ENCODE measurements at regions not wholly inside any gene's neighbourhood (a gene's known extent, or its start where the extent isn't known, plus 50 kb on each side); places are given as distances from the start of the nearest gene placed in this dataset.

DNA sequence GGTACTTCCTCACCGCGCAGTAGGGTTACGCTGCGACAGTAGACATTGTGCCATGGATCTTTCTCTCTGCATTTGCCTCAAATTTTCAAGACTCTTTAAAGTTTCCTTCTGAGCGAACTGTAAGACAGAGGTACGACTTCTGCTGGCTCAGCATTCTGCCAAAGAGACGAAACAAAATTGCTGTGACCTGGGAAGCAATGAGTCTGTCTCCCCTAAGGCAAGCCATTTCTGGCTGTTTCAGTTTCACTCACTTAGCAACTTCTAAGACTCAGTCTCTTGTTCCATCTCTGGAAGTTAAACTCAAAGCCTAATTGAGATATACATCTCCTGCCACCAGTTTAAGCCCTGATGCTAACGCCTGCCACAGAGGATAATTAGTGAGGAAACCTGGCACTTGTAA is 510.9 kb upstream of the DAB1 start:
- no peak overlapping the region for H3K27ac ChIP-seq (ENCODE audit: low read depth, low read length)
- no peaks in the 10 kb centered on the region for H3F3A ChIP-seq (ENCODE audit: insufficient read depth)
- H2AFZ ChIP-seq (ENCODE audit: low read depth, low read length, severe bottlenecking): no peak overlapping the region
- H3K9me2 ChIP-seq (replicated peaks; ENCODE audit: insufficient read depth, low read length): no peaks in the 10 kb centered on the region
- H3K4me2 ChIP-seq (ENCODE audit: low read depth, low read length, poor library complexity, severe bottlenecking): no peak overlapping the region
- H3K79me2 ChIP-seq (ENCODE audit: insufficient read depth, low read length): no peaks in the 10 kb centered on the region
- H3K36me3 ChIP-seq (ENCODE audit: low read length): no peaks in the 10 kb centered on the region
- no peaks in the 10 kb centered on the region for H3K27me3 ChIP-seq (ENCODE audit: low read length)
- no peaks in the 10 kb centered on the region for H3K9me3 ChIP-seq (ENCODE audit: insufficient read depth, low read length)
- TF ChIP-seq, protein P1, sequence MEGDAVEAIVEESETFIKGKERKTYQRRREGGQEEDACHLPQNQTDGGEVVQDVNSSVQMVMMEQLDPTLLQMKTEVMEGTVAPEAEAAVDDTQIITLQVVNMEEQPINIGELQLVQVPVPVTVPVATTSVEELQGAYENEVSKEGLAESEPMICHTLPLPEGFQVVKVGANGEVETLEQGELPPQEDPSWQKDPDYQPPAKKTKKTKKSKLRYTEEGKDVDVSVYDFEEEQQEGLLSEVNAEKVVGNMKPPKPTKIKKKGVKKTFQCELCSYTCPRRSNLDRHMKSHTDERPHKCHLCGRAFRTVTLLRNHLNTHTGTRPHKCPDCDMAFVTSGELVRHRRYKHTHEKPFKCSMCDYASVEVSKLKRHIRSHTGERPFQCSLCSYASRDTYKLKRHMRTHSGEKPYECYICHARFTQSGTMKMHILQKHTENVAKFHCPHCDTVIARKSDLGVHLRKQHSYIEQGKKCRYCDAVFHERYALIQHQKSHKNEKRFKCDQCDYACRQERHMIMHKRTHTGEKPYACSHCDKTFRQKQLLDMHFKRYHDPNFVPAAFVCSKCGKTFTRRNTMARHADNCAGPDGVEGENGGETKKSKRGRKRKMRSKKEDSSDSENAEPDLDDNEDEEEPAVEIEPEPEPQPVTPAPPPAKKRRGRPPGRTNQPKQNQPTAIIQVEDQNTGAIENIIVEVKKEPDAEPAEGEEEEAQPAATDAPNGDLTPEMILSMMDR (IDR thresholded peaks at IDR 0.05; ENCODE audit: insufficient read depth, low read length, poor library complexity, severe bottlenecking): no peak
- no peak for TF ChIP-seq EZH2phosphoT487 (conservative IDR thresholded peaks at IDR 0.05; ENCODE audit: low read length)
- no peaks in the 10 kb centered on the region for H4K20me1 ChIP-seq (ENCODE audit: low read depth, low read length)
- no peak overlapping the region for H3K9ac ChIP-seq (ENCODE audit: low read length)
- H3K4me3 ChIP-seq (ENCODE audit: insufficient read depth, low read length, poor library complexity, severe bottlenecking): no peak overlapping the region

DNA sequence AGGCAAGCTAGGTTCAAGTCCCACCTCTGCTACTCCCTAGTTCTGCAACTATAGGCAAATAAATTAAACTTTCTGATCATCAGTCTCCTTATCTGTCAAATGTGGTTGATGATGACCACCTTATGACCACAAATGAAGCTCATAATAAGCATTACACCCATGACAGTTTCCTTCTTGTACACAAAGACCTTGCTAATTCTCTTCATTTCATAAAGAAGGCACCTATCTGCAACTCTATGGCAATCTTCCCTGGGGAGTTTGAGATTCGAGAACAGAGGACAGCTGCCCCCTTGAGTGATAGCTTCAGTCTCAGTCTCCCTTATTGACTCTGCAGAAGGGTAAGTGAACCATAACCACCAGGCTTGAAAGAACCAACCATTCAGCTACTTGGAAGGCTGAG is 503.1 kb upstream of the DAB1 start:
- Histone ChIP-seq H3K4me3 (ENCODE audit: insufficient read depth, low read length, poor library complexity, severe bottlenecking) (no peak overlapping the region), H3K36me3 (ENCODE audit: low read length) (no peaks in the 10 kb centered on the region), H4K20me1 (ENCODE audit: low read depth, low read length) (no peaks in the 10 kb centered on the region), H2AFZ (ENCODE audit: low read depth, low read length, severe bottlenecking) (no peak overlapping the region), H3K27me3 (ENCODE audit: low read length) (no peaks in the 10 kb centered on the region), H3K27ac (ENCODE audit: low read depth, low read length) (no peak overlapping the region), H3F3A (ENCODE audit: insufficient read depth) (no peaks in the 10 kb centered on the region), H3K9me2 (replicated peaks; ENCODE audit: insufficient read depth, low read length) (no peaks in the 10 kb centered on the region), H3K79me2 (ENCODE audit: insufficient read depth, low read length) (no peaks in the 10 kb centered on the region), H3K4me2 (ENCODE audit: low read depth, low read length, poor library complexity, severe bottlenecking) (no peak overlapping the region), H3K9me3 (ENCODE audit: insufficient read depth, low read length) (no peaks in the 10 kb centered on the region), H3K9ac (ENCODE audit: low read length) (no peak overlapping the region)
- TF ChIP-seq EZH2phosphoT487 (conservative IDR thresholded peaks at IDR 0.05; ENCODE audit: low read length): no peak
- TF ChIP-seq, protein P1 (IDR thresholded peaks at IDR 0.05; ENCODE audit: insufficient read depth, low read length, poor library complexity, severe bottlenecking): no peak

DNA sequence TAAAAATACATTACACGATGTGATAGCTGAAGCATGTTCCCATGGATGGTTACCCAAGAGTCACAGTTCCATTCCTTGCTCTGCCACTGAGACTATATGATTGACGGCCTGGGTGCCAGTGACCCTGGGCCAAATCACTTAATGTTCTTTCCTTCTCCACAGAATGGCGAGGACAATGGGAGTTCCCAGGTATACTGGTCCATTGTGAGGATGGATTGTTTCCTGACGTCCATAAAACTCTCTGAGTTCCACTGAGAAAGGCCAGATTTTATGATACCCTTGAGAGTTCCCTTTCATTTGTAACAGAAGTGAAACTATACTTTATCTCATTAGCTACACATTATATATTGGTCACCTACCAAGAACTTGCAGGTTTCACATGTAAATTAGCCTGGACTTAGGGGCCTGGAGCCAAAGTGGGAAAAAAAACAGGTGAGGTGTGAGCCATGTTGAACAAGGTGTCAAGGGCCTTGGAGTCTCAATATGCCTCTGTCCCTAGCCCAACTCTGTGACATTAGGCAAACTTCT is 502.2 kb upstream of the DAB1 start:
- Histone ChIP-seq H3K27ac (ENCODE audit: low read depth, low read length) (no peak overlapping the region), H3K79me2 (ENCODE audit: insufficient read depth, low read length) (no peaks in the 10 kb centered on the region), H3K9me2 (replicated peaks; ENCODE audit: insufficient read depth, low read length) (no peaks in the 10 kb centered on the region), H3K36me3 (ENCODE audit: low read length) (no peaks in the 10 kb centered on the region), H4K20me1 (ENCODE audit: low read depth, low read length) (no peaks in the 10 kb centered on the region), H3K4me3 (ENCODE audit: insufficient read depth, low read length, poor library complexity, severe bottlenecking) (no peak overlapping the region), H3K4me2 (ENCODE audit: low read depth, low read length, poor library complexity, severe bottlenecking) (no peak overlapping the region), H3K9ac (ENCODE audit: low read length) (no peak overlapping the region), H3K27me3 (ENCODE audit: low read length) (no peaks in the 10 kb centered on the region), H3K9me3 (ENCODE audit: insufficient read depth, low read length) (no peaks in the 10 kb centered on the region), H2AFZ (ENCODE audit: low read depth, low read length, severe bottlenecking) (no peak overlapping the region), H3F3A (ENCODE audit: insufficient read depth) (no peaks in the 10 kb centered on the region)
- TF ChIP-seq EZH2phosphoT487 (conservative IDR thresholded peaks at IDR 0.05; ENCODE audit: low read length): no peak
- TF ChIP-seq, protein P1 (IDR thresholded peaks at IDR 0.05; ENCODE audit: insufficient read depth, low read length, poor library complexity, severe bottlenecking): no peak
